Type B pancreatic cell (in vitro differentiated cells): ENCODE measurements at regions not wholly inside any gene's neighbourhood (a gene's known extent, or its start where the extent isn't known, plus 50 kb on each side); places are given as distances from the start of the nearest gene placed in this dataset.
A peak's percentile ranks its signal among the peaks of the same experiment; 100 is the strongest.

ENCODE experiments used
- DNase-seq: peaks from one replicate; pipeline ENCODE4 v3.0.0; 2021; ENCODE audit warnings: mixed read lengths; ENCODE audit not compliant: unreplicated experiment; ENCODE audit errors: extremely low spot score
- H3K27ac Mint-ChIP-seq: 2 replicates; pipeline ENCODE4 v1.8.0; 2021; ENCODE audit warnings: mild to moderate bottlenecking, mixed read lengths
- H3K27me3 Mint-ChIP-seq: 2 replicates; pipeline ENCODE4 v1.8.0; 2021; ENCODE audit warnings: mixed read lengths
- H3K36me3 Mint-ChIP-seq: 2 replicates; pipeline ENCODE4 v1.8.0; 2021; ENCODE audit warnings: mixed read lengths
- H3K4me1 Mint-ChIP-seq: one replicate; pipeline ENCODE4 v1.8.0; 2021; ENCODE audit warnings: mixed read lengths; ENCODE audit not compliant: unreplicated experiment
- H3K4me3 Mint-ChIP-seq: 2 replicates; pipeline ENCODE4 v1.8.0; 2021; ENCODE audit warnings: mild to moderate bottlenecking, mixed read lengths
- H3K9me3 Mint-ChIP-seq: 2 replicates; pipeline ENCODE4 v1.8.0; 2021; ENCODE audit warnings: mixed read lengths
- CTCF ChIP-seq: fragments of 200-600 bp; sonication (generic); conservative IDR thresholded peaks from 2 replicates; pipeline ENCODE4 v1.5.0; 2021; ENCODE audit warnings: antibody characterized with exemption, mild to moderate bottlenecking

GRCh38 chr2:223692191-223692947, 90.2 kb upstream of the SCG2 start:
- DNase-seq, result no peak
- Mint-ChIP-seq H3K27me3 (peaks cover 26% of the 10 kb centered on the region), H3K4me1 (peaks cover 4% of the 10 kb centered on the region), H3K27ac (no peak overlapping the region), H3K9me3 (no peaks in the 10 kb centered on the region), H3K4me3 (no peak overlapping the region), H3K36me3 (no peaks in the 10 kb centered on the region)
- TF ChIP-seq CTCF, result peak; percentile 71

DNA sequence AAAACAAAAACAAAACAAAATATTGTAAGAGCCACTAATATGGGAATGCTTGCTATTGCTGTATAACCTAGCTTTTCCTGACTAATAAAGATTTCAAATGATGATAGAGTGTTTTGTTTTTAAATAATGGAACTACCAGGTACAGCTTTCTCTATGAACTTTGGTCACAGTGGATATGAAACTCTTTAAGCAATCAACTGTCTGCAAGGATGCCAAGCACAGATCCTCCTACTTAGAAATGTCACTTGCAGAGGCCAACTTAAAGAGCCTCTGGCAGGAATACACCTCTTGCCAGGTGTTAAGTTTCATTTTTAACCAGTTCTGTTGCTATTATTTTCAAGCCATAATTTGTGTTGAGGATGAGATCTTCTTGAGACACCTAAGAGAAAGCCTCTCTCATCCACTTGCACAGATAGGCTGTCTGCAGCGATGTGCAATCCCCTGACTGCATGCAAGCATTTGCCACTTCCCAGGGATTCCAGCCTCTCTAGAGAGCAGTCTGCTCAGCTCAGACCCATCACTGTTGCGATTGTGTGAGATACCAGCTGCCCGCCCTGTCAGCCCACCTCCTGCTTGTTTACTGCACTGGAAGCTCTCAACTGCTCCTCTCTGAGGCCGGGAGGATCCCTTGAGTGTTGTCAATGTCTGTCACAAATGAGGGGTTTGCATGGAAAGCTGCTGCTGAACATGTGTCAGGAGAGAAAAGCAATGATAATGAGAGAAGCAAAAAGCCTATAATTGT, 86.1 kb upstream of the SCG2 start:
- Mint-ChIP-seq H3K4me3 (no peak overlapping the region), H3K9me3 (no peaks in the 10 kb centered on the region), H3K4me1 (no peaks in the 10 kb centered on the region), H3K27ac (peak overlapping the region; percentile 60), H3K27me3 (peaks cover 19% of the 10 kb centered on the region), H3K36me3 (no peaks in the 10 kb centered on the region)
- no peak for DNase-seq
- TF ChIP-seq CTCF, result no peak

DNA sequence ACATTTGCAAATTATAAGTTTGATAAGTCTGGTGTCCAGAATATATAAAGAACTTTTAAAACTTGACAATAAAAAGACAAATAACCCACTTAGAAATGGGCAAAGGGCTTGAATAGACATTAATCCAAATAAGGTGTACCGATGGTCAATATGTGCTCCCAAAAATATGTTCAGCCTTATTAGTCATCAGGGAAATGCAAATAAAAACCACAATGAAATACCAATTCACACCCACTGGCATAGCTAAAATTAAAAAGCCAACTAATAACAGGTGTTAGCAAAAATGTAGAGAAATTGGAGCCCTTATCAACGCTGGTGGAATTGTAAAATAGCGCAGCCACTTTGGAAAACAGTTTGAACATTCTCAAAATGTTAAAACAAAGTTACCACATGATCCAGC, 79.0 kb upstream of the SCG2 start:
- DNase-seq, result no peak
- H3K4me3 Mint-ChIP-seq, result no peak overlapping the region
- H3K9me3 Mint-ChIP-seq, result no peaks in the 10 kb centered on the region

DNA sequence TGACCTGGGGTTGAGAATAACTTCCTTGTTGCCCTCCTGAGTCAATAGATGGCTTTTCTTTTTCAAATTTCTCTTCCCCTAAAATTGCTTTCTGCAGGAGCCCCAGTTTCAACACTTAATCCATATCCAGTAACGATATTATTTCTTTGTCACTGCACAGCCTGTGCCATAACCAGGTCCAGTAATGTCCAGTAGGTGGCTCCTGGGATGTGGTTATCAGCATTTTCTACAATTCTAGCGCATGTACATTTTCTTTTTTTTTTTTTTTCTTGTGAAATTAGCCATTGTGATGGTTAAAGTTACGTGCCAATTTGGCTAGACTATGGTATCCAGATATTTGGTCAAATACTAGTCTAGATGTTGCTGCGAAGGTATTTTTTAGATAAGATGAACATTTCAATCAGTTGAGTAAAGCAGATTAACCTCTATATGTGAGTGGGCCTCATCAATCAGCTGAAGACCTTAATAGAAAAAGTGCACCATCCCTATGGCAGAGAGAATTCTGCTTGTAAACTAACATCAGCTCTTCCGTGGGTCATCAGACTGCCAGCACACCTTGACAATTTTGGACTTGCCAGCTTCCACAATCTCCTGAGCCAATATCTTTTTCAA, 72.9 kb upstream of the SCG2 start:
- no peaks in the 10 kb centered on the region for H3K27me3 Mint-ChIP-seq
- H3K27ac Mint-ChIP-seq, result no peak overlapping the region
- DNase-seq, result no peak
- no peaks in the 10 kb centered on the region for H3K4me1 Mint-ChIP-seq
- no peaks in the 10 kb centered on the region for H3K9me3 Mint-ChIP-seq
- no peaks in the 10 kb centered on the region for H3K36me3 Mint-ChIP-seq
- TF ChIP-seq CTCF, result peak; percentile 70
- H3K4me3 Mint-ChIP-seq, result no peak overlapping the region

More for the DNA sequence above, 79.0 kb upstream of the SCG2 start:
- Mint-ChIP-seq H3K27ac (no peak overlapping the region), H3K27me3 (no peaks in the 10 kb centered on the region), H3K36me3 (no peaks in the 10 kb centered on the region), H3K4me1 (no peaks in the 10 kb centered on the region)
- TF ChIP-seq CTCF, result no peak

DNA sequence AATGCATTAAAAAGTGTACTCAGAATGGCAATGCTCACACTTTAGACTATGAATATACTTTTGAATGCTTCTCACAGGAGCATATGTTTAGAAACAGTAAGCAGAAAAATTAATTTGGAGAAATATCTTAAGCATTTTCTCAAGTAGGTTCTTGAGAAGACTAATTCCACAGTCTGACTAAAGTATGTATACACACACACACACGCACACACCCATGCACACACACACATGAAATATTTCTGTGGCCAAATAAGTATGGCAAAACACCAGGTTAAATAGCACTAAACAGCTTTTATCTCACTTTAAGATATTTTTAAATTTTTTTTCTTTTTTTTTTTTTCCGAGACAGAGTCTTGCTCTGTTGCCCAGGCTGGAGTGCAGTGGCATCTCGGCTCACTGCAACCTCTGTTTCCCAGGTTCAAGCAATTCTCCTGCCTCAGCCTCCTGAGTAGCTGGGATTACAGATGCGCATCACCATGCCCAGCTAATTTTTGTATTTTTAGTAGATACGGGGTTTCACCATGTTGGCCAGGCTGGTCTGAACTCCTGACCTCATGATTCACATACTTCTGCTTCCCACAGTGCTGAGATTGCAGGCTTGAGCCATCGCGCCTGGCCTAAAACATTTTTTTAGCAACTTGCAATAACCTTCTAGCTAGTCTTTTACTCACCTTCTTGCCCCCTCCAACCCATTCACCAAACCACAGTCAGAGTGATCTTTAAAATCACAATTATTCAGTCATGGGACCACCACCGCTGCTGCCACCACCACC, 67.5 kb upstream of the SCG2 start:
- H3K27me3 Mint-ChIP-seq, result peaks cover 12% of the 10 kb centered on the region
- no peaks in the 10 kb centered on the region for H3K9me3 Mint-ChIP-seq
- no peak overlapping the region for H3K27ac Mint-ChIP-seq
- TF ChIP-seq CTCF, result no peak
- no peak for DNase-seq
- no peaks in the 10 kb centered on the region for H3K4me1 Mint-ChIP-seq
- no peak overlapping the region for H3K4me3 Mint-ChIP-seq
- no peaks in the 10 kb centered on the region for H3K36me3 Mint-ChIP-seq
